Adrenal gland (tissue), 5 donors: ENCODE measurements at regions not wholly inside any gene's neighbourhood (a gene's known extent, or its start where the extent isn't known, plus 50 kb on each side); places are given as distances from the start of the nearest gene placed in this dataset.

Experiments
- CTCF ChIP-seq, 6 experiments: fragments of 450-650 bp in 4 of 6; fragments of 200-600 bp in 2 of 6; sonication (generic) in 1 of 6; IDR thresholded peaks; 1 replicate in 5 of 6; 2 replicates in 1 of 6; pipeline versions ENCODE4 v1.5.1 to v1.8.0; 2016 to 2021; ENCODE audit warnings: antibody characterized with exemption in 6 of 6, mild to moderate bottlenecking in 2 of 6, moderate library complexity in 1 of 6
- POLR2A ChIP-seq, 2 donors: fragments of 450-650 bp; IDR thresholded peaks; one replicate each; pipeline ENCODE4 v1.6.1; 2017; ENCODE audit warnings: antibody characterized with exemption in 2 of 2, mild to moderate bottlenecking in 2 of 2, moderate library complexity in 1 of 2
- donor health status: DM: no; HTN: no; CAD: no.

DNA sequence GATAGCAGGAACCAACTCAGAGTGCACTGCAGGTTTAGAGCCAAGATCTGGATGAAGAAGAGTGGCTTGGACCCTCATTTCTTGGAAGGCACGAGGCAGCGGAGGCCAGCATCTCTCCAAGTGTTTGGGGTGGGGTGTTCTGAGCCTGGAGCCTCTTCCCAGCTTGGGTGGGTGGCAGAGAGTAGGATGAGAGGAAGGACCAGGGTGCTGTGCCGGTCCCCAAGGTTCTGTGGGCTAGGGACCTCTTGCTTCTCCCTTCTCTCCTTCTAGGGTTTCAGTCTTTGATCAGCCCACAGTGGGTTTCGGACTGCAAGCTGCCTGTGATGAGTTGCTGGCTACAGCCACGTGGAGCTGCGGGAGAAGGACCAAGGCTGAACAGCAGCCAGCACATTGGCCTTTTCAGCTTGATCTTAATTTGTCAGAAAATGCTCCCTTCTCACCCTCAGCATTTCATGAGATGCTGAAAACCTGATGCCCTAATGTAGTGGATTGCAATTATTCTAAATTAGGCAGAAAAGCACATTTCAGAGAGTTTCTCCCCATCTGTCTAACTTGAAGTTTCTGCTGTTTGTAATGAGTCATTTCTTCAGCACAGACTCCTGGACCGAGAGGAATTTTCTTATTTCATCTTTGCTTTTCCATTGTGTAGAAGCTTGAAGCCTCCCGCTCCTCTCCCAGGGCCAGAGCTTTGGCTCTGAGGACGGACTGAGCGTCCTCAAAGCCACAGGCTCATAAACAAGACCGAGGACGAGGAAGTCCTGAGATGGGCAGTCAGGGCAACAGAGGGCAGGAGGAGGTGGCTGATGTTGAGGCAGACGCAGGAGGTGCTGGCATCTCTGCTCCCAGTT lies 99.1 kb upstream of the HDAC4 start:
- no peak for TF ChIP-seq CTCF (IDR thresholded peaks at IDR 0.05)
- TF ChIP-seq POLR2A (IDR thresholded peaks at IDR 0.05), result no peak
